Cerebellar nuclear complex (tissue), 1 donor: ENCODE measurements at regions not wholly inside any gene's neighbourhood (a gene's known extent, or its start where the extent isn't known, plus 50 kb on each side); places are given as distances from the start of the nearest gene placed in this dataset.

Experiments
- DNase-seq, 2 experiments: peaks; one replicate each; lab custom pipeline; 2025; lab: John Stamatoyannopoulos, UW

DNA sequence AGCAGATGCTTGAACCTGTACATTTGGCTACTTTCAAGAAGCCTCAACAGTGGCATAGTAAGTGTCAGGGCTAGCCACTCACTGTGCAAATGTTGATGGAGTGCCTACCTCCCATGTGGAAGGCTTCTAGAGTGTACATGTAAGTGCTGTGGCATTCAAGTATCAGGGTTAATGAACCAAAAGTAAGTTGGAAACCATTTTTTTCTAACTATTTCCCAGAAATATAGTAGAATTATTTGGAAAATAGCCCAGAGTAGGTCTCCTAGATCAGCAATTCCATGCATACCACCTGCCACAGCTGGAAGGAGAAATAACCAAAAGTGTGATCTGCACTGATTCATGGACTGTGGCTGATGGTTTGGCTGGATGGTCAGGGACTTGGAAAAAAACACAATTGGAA, 53.3 kb downstream of the FOXD1 start:
- DNase-seq, result no peak

GRCh38 chr5:73394610-73395009, 54.0 kb downstream of the FOXD1 start:
- no peak for DNase-seq

DNA sequence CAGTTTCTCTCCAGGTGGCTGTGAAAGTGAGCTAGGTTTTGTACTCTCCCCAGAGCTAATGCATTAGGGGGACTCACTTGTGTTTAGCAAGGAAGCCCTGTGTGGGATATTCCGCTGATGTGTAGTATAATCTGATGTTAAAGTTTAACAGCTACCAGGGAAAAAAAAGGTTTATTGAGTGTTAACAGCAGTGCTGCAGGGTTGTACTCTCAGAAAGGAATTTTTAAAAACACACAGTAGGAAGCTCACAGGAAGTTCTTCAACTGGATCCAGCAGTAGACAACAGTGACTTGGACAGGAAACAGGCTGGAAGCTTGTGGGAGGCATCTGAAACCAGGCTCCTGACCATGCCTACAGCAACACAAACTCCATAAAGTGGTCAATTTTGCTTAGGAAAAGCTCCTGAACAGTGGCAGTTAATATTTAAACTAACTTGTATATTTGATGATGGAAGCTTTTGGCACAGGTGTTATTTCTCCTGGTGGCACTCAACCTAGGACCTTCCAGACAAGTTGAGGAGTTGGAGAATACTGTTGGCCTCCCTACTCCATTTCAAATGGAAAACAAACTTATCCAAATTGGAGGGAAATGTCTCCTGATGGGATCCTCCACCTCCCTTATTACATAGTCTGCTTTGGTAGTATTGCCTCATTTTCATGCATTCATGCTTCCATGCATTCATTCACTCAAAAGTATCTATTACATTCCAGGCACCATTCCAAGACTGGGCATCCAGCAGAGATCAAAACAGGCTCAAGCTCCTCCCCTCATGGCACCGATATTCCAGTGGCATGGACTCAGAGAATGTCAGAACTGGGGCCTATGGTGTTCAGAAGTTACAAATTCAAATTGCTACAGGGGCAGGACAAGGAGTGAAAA, 54.7 kb downstream of the FOXD1 start:
- DNase-seq, result no peak

DNA sequence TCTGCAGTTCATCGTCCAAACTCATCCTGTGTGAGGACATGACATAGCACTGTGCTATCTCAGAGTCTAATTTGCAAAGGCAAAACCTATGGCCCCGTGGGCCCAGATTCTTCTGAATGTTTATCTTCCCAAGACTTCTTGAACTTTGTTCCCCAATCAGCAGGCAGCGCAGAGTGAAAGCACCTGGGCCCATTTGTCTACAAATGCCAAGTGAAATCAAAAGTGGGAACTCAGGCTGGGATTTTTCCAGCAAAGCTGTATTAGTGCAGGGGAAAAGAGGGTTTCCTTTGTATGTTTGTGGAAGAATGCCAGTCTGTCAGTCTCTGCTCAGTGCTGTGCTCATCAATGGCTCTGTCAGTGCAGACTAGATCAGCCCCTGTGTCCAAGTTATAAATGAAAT, 55.8 kb downstream of the FOXD1 start:
- no peak for DNase-seq

GRCh38 chr5:73391441-73391881, 57.1 kb downstream of the FOXD1 start:
- no peak for DNase-seq

DNA sequence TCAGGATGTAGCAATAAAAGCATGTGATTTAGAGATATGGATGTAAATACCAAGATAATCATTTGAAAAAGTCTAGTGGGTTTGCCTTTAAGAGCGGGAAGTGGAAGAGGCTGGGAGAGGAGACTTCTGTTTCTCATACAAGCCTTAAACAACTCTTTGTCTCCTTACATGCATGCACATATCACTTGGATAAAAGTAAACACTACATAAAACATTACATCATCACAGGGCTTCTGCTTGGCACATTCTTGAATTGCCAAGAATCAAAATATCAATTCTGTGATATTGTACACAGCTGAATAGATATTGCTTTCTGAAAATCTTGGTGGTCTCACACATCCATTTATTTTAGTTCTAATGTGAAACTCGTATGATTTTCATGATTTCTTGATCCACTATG, 57.6 kb downstream of the FOXD1 start:
- DNase-seq, result no peak

GRCh38 chr5:73388740-73389139, 59.8 kb downstream of the FOXD1 start:
- no peak for DNase-seq

- DNase-seq, result no peak
Measured at GRCh38 chr5:73388306-73388684, 60.3 kb downstream of the FOXD1 start.

DNA sequence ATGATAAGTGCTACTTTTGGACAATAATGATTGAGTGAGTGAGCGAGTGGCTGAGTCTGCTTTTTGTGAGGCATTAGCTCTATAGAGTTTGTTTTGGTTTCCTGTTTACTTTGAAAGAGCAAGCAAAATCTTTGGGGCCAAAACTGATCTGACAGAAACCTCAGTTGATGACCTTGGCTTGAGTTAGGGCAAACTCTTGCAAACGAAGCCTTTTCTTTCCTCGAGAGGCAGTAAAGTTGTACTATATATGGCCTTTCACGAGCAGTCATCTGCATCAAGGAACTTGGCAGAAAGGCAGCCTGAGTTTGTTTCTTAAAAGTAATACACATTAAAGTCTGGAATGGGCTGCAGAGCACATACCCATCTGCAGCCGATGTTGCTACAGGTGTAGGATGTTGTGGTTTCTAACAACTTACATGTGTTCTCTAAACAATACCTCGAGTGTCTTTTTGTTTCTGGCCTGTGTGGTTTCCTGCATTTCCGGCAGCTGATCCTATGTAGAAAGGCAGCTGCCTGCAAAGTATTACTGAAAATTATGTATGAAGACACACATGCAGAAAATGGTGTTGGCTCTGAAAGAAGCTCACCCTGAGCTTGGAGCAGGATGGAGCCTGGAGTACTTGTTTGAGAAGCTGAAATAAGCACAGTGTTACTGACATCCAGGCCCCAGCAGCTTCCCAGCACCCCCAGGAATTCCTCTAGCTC, 60.8 kb downstream of the FOXD1 start:
- DNase-seq, result no peak

GRCh38 chr5:73387149-73387591, 61.4 kb downstream of the FOXD1 start:
- DNase-seq, result no peak

- DNase-seq, result no peak
Measured at GRCh38 chr5:73384861-73385260, 63.7 kb downstream of the FOXD1 start.

GRCh38 chr5:73382401-73382740, 66.2 kb downstream of the FOXD1 start:
- no peak for DNase-seq

DNA sequence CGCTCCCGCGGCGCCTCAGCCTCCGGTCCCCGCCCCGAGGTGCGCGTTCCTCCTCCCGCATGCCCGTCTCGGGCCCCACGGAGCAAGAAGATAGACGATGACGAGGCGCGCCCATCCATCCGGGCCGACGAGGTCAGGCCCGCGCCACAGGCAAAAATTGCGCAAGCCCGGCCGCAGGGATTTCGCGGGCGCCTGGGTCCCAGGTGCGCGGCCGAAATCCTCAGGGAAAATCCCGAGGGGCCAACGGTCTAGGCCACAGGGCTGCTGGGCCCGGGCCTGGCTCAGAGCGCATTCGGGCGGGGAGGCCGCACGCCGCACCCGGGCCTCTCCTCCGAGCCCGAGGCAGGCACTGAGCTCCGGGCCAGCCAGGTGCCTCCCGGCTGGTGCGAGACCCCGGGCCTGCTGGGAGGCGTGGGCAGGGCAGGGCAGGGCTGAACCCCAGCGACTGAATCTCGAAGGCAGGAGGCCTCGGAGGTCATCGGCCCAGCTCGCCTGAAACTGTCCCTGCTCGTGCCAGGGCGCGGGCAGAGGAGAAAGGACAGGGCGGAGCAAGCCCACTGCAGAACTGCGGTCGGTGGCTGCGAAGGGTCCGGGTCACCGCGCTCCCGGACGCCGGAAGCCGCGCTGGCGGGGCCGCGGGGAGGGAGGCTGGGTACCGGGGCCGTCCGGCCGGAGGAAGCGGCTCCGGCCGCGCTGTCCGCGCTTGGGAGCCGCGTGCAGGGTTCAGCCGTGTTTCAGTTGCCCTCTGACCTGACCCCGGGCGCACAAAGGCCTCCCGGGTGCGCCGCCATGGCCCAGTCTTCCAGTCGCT, 66.8 kb downstream of the FOXD1 start:
- DNase-seq, result no peak

- DNase-seq, result no peak
Measured at GRCh38 chr5:73380710-73381589, 67.6 kb downstream of the FOXD1 start.

GRCh38 chr5:73380041-73380440, 68.5 kb downstream of the FOXD1 start:
- DNase-seq, result no peak

- DNase-seq, result no peak
Measured at GRCh38 chr5:73379435-73379834, 69.1 kb downstream of the FOXD1 start.

DNA sequence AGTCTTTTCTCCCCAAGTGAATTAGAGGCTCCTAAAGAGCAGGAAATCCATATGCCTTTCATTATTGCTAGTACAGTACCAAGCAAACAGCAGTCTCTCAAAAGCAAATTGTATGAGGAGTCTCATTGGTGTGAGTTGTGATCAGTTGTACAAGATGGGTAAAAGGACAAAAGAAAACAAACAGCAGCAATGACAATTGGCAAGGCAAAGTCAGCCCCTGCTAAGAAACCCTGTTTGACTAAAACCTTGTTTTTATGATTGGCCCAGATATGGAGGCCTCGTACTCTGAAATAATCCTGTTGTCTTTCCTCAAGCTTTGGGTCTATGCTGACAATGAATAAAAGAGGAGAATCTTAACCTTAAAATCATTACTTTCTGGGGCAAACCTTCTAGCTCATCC, 69.8 kb downstream of the FOXD1 start:
- DNase-seq, result no peak

DNA sequence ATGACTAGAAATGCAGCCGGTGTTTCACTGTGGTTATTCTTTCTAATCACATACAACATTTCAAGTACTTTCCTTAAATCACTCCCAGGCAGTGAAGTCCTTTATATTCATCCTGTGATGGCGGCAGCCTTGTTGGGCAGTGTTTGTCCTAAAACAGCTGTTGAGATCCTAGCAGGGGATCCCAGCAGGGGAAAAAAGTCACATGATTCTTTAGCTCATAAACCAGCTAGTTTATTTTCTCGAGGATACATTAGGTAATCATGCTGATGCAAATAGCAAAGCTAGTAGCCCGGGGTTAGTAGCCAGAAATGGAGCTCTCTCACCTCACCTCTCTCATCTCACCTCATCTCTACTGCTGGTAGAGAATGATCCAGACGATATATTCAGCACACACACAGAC, 70.5 kb downstream of the FOXD1 start:
- DNase-seq, result no peak

DNA sequence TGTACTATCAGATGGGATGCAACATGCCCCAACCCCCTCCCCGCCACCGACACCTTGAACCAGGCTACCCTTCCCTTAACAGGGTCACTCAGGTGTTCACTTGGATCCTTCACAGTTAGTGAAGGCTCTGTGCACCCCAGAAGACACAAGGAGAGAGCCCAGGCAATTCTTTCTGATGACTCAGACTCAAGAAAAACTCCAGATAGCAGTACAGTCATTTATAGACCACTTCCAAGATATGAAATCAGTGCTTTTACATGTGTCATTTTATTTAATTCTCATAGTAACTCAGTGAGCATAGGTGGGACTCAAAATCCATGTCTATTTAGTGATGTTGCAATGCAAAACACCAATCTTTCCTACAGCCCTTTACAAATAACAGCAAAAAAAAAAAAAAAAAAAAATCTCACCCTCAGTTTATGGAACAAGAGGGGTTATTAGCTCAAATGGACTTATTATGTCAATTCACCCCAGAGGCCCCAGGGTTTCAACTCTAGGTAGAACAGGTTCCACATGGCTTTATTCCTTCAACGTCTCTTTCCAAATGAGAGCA, 71.9 kb downstream of the FOXD1 start:
- DNase-seq, result no peak

DNA sequence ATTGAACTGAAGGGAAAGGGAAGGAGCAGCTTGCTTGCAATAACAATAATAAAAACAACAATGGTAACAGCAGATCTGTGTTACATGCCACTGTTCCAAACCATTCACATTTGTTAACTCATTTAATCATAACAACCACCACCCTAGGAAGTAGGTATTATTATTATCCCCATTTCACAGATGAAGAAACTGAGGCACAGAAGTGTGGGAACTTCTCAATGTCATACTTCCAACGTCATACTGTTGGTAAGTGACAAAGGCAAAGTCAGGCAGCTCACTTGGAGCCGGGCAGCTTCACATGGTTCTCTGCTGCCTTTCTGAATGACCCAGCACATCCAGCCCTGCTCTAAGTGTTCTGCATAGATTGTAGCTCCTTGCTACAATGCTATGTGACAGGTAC, 72.6 kb downstream of the FOXD1 start:
- DNase-seq, result no peak

- no peak for DNase-seq
Measured at GRCh38 chr5:73375191-73375545, 73.4 kb downstream of the FOXD1 start.
